ENCODE measurements at regions not wholly inside any gene's neighbourhood (a gene's known extent, or its start where the extent isn't known, plus 50 kb on each side); places are given as distances from the start of the nearest gene placed in this dataset.

- no peak for TF ChIP-seq RAD21 (IDR thresholded peaks at IDR 0.05 in 1 of 2, conservative IDR thresholded peaks at IDR 0.05 in 1 of 2; ENCODE audit: low read depth in 2 of 2, low read length in 2 of 2)
Measured at GRCh38 chr10:44115516-44115915, 269.4 kb downstream of the CXCL12 start (continued).

Measured in H1 (cell line).